Stimulated activated naive CD8-positive, alpha-beta T cell treated with anti-CD3 and anti-CD28 coated beads, Interleukin-15, Interleukin-2, amounts not matched to agents 100 U/mL and 50 U/mL, for 24 hours (primary cell): ENCODE measurements at regions not wholly inside any gene's neighbourhood (a gene's known extent, or its start where the extent isn't known, plus 50 kb on each side); places are given as distances from the start of the nearest gene placed in this dataset.
"Not testable (repeated sequence)": the region's sequence is repeated elsewhere in the genome, so short reads cannot be mapped to it uniquely, and the experiment has no call there.

ENCODE experiments used
- ATAC-seq: fragments of 150-1000 bp; cut with Tn5 transposase; one replicate; pipeline ENCODE4 v1.10.0; 2021
- DNase-seq: peaks from one replicate; pipeline ENCODE4 v3.0.0; 2021

- no peak for DNase-seq
These were observed 603.5 kb upstream of the NR3C2 start for GRCh38 chr4:149045731-149046130.

DNA sequence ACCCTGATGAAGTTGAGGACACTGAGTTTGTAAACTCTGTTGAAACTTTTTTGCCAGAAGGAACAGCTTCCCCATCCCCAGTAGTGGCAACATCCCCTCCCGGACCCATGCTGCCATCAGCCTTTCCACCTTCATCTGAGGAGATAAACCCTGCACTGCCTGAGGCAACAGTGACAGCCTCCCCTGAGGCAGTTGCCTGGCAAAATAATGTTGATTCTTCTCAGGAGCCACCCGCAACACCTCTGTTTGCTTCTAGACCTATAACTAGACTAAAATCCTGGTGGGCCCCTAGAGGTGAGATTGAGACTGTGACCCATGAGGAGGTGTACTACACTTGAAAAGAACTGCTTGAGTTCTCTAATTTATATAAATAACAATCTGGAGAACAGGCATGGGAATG, 597.6 kb upstream of the NR3C2 start:
- ATAC-seq, DNase-seq: not testable (repeated sequence)

More at GRCh38 chr4:149045731-149046130, 603.5 kb upstream of the NR3C2 start:
- no peak for ATAC-seq

DNA sequence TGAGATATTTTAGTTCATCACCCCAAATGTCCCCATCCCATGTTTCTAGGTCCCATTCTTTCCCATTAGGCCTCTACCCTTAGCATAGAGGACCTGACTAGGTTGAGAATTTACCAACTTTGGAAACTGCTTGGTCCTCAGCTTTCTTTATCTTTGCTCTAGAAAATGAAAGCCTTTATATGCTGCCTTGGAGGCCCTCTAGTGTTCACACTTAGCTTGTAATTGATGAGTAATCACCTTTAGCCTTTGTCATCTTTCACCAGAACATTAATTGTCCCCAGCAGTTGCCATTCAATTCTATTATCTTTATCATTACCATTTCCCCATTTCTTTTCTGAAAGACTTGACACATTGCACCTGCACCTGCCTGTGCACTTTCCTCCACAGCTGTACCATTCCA, 589.2 kb upstream of the NR3C2 start:
- ATAC-seq (no peak), DNase-seq (no peak)

DNA sequence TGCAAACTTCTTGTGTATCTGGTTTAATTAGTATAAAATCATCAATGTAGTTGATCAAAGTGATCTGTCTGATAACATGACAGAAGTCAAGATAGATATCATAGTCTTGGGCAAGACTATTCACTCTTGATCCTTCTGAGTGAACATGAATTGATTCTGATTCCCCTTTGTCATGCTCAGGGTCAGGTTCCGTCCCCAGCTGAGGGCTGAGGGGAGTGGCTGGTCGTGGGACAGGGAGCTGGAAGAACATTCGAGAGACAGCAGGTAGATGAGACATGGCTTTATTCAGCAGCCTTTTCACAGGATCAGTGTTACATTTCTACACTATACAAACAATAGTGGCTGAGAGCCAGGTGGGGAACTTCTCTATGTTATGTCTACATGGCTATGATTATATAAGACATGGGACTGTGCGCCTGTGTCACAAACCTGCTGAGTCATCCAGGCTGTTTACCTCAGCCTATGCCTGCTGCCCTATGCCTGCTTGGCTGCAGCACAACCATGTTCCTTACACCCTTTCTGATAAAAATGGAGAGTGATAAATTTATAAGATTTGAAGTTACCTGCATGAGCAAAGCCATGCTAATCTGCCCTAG, 586.9 kb upstream of the NR3C2 start:
- no peak for ATAC-seq
- no peak for DNase-seq

DNA sequence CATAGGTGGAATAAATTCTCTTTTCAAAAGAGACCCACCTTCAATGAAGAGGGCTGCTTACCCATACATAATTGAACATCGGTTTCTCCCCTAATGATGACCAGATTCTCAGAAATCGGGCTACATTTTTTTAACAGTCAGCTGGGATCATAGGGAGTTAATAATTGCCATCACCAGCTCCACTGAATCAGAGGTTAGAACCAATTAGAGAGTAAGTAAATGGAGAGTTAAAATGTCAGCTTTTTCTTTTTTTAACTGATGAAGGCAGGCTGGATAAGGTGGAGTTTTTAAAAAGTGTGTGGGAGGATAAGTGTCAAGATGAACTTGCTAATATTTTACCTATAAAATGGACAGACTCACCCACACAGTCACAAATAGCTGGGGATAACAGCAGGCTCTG, 584.5 kb upstream of the NR3C2 start:
- no peak for DNase-seq
- ATAC-seq = no peak

GRCh38 chr4:149017002-149017734, 575.0 kb upstream of the NR3C2 start:
- DNase-seq = no peak
- ATAC-seq = no peak

- ATAC-seq (no peak), DNase-seq (no peak)
These were observed 567.0 kb upstream of the NR3C2 start for GRCh38 chr4:149009223-149009622.

GRCh38 chr4:149008415-149009025, 566.3 kb upstream of the NR3C2 start:
- ATAC-seq (no peak), DNase-seq (no peak)

DNA sequence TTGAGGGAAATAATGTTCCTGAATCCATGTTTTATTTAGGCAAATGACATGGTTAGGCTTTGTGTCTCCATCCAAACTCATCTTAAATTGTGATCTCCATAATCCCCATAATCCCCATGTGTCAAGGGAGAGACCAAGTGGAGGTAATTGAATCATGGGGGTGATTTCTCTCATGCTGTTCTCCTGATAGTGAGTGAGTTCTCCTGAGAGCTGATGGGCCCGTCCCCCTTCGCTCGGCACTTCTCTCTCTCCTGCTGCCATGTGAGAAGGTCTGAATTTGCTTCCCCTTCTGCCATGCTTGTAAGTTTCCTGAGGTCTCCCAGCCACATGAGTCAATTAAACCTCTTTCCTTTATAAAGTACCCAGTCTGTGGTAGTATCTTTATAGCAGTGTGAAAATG, 563.0 kb upstream of the NR3C2 start:
- DNase-seq = no peak
- no peak for ATAC-seq

GRCh38 chr4:148999924-149000323, 557.7 kb upstream of the NR3C2 start:
- ATAC-seq (no peak), DNase-seq (no peak)

DNA sequence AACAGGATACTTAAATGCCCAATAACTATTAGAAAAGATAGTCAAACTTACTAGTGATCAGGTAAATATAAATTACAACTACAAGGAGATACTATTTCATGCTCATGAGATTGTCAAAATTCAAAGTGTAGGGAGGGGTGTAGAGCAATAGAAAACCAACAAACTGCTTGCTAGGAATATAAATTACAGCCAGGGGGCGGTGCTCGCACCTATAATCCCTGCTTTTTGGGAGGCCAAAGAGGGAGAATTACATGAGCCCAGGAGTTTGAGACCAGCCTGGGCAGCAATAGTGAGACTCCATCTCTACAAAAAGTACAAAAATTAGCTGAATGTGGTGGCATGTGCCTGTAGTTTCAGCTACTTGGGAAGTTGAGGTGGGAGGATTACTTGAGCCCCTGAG, 556.5 kb upstream of the NR3C2 start:
- DNase-seq = no peak
- no peak for ATAC-seq

- no peak for ATAC-seq
These were observed 544.7 kb upstream of the NR3C2 start for GRCh38 chr4:148986951-148987350.

DNA sequence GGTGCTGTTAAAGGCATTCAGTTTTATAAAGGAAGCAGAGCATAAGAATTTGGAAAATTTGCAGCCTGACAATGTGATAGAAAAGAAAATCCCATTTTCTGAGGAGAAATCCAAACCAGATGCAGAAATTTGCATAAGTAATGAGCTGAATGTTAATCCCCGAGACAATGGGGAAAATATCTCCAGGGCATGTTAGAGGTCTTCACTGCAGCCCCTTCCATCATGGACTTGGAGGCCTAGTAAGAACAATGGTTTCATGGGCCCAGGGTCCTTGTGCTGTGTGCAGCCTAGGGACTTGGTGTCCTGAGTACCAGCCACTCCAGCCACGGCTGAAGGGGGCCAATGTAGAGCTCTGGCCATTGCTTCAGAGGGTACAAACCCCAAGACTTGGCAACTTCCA, 542.7 kb upstream of the NR3C2 start:
- DNase-seq (no peak), ATAC-seq (no peak)

More at GRCh38 chr4:148986951-148987350, 544.7 kb upstream of the NR3C2 start:
- no peak for DNase-seq

- ATAC-seq (no peak), DNase-seq (no peak)
These were observed 540.0 kb upstream of the NR3C2 start for GRCh38 chr4:148982200-148982599.

GRCh38 chr4:148980782-148981480, 538.7 kb upstream of the NR3C2 start:
- no peak for ATAC-seq
- DNase-seq = no peak

DNA sequence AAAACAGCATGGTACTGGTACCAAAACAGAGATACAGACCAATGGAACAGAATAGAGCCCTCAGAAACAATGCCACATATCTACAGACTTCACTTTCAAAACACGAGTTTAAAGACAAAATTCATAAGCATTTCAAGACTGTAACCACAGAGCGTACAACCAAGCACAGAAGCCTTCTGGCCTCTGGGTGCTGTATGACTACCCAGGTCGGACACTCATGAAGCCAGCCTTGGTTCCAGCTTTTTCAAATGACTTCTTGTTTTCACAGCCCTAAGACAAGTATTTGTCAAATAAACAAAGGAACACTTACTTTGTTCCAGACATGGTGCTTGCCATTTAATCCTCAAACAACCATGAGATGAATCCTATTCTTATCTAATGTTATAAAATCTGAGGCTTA, 536.1 kb upstream of the NR3C2 start:
- no peak for DNase-seq
- ATAC-seq = no peak

DNA sequence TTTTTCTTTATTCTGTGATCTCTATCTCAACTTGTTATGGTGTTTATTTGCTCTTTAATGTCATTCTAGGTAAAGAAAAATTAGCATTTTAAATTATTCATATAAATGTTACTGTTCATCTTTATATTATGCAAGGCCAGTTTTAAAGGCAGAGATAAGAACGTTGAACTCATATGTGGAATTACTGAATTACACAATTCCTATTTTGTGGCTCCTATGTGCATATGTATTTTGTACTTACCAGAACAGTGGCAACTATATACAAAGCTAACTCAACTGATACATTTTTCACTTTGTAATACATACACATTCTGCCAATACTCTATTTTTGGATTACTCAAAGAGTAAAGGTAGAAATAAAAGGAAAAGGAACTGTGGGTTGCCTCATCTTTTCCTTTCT, 533.2 kb upstream of the NR3C2 start:
- ATAC-seq = no peak

DNA sequence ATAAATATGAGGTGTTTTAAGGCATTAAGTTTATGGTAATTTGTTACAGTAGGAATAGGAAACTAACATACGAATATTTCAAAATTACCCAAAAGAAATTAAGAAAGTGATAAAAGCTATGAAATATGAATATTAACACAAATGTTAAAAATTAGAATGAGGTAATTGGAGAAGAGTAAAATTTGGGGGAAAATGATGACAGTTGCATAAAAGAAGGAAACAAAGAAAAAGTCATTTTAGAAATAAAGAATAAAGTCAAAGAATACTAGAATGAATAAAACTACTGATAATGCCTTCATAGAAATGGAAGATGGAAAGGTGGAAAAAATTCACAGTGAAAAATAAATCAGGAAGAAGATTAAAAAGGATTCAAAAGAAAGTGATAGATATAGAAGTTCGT, 522.9 kb upstream of the NR3C2 start:
- ATAC-seq (no peak), DNase-seq (no peak)

More for the DNA sequence above, 533.2 kb upstream of the NR3C2 start:
- DNase-seq = no peak

- no peak for ATAC-seq
- no peak for DNase-seq
These were observed 522.2 kb upstream of the NR3C2 start for GRCh38 chr4:148964456-148964855.

- DNase-seq (no peak), ATAC-seq (no peak)
These were observed 520.5 kb upstream of the NR3C2 start for GRCh38 chr4:148962539-148963290.

- no peak for ATAC-seq
- no peak for DNase-seq
These were observed 519.3 kb upstream of the NR3C2 start for GRCh38 chr4:148961526-148961925.

DNA sequence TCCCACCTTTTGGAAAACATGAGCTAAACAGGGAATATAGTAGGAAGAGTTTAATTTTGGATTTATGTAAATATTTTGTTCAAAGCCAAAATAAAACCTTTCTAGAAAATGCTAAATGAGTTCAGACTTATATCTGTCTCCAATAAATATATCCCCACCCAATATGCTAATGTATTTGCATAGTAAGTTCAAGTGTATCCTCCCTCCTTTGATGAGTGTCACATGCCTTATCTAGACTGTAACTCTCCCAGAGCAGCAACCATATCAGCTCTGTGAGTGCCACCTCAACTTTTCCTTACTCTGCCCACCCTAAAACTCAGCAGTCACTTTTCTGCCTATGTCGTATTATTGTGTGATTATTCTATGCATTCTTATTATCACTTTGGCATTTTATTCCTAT, 516.1 kb upstream of the NR3C2 start:
- DNase-seq = no peak
- ATAC-seq = no peak
